G401.6 (cell line): ENCODE measurements at regions not wholly inside any gene's neighbourhood (a gene's known extent, or its start where the extent isn't known, plus 50 kb on each side); places are given as distances from the start of the nearest gene placed in this dataset.

ENCODE experiments used
- FAIRE-seq: peaks from 2 replicates; lab custom pipeline; 2012; peaks lifted over from hg19 to GRCh38; lab: Jason Lieb, UNC

DNA sequence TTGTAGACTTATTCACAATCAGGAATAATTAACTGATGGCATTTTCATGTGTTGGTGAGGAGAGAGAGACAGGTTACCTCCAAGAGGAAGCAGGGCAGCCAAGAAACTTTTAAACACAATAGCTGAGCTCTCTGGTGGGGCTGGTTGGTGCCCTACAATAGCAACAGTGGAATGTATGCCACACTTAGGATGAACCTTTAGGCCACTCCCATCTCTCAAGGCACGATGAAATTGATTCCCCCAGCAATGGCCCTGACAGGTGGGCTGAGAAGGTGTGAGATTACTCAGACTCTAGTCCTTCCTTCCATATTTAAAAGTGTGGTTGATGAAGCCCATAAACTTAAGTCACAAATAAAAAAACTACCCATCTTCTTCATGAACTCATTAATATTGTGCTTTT lies 219.4 kb upstream of the CYRIA start:
- no peak for FAIRE-seq

- FAIRE-seq, result no peak
These were observed 217.1 kb upstream of the CYRIA start for GRCh38 chr2:16882706-16883105.

DNA sequence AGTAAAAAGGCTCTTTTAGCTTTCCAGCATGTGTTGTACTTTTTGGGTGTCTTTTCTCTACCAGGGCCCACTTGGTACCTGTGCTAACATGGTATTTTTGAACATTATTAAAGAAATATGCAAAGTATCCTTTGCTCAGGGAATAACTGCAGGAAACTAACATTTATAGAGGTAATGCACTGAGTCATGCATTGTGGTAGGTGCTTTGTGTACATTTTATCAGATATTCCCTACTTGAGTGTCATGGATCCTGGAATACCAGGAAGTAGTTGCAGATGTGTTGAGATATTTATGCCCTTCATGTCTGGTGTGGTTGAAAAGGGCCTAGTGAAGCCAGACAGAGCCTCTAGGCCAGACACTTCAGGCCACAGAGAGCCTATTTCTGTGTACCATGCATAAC lies 215.5 kb upstream of the CYRIA start:
- no peak for FAIRE-seq

DNA sequence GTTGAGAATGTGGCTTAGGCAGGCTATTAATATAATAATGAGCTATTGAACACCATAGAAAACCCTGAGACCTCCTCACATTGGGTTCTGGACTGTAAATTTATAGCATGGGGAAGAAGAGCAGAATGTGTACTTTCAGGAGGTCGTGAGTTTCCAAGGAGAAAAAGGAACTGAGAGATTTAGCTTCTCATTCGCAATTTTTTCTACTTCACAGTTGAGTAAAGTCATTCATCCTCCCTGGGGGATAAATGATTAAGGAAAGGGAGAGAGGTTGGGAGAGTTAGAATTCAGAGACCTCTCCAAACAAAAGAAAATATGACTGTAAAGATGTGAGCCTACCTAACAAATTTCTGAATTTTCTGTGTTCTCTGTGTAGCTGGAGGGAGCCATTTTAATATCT lies 205.8 kb upstream of the CYRIA start:
- no peak for FAIRE-seq

DNA sequence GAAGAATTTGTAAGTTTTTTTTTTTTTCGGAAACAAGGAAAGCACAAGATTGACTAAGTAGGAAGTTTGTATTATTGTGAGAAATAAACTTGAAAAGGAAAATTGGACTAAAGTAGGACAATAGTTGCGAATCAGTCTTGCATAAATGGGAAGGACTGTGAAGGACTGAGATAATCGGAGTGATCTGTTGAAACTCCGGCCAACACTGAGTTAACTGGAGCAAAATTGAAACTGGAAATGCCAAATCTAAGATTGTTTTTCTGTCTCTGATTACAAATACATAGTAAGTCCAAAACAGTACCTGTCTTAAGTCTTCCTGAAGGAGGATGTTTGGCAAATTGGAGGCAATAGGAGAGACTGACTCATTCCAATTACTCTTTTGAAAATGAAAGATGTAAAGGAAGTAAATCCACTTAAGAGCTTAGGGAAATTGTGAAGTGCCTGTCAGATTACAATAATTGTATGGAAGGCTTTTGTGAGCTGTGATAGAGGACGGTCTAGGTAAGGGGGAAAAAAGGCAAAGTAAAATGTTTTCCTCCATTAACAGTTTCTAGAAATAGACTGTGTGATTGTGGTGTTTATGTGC lies 204.9 kb upstream of the CYRIA start:
- no peak for FAIRE-seq

- no peak for FAIRE-seq
These were observed 204.1 kb upstream of the CYRIA start for GRCh38 chr2:16869711-16870110.

DNA sequence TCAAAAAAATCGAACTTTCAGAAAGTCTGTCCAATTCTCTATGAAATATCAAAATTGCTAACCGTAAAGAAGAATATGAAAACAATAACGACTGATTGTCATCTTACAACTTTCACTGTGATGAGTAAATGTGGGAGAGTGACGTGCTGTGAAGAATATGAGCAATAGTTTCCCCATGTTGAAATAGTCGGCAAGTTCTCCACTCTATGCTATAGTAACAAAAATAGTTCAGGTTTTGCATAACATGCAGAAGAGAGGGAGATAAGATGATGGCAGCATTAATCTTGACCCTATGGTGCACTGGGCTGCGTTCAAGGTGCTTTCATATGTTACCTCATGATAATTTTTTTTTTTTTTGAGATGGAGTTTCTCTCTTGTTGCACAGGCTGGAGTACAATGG lies 196.8 kb upstream of the CYRIA start:
- FAIRE-seq, result no peak

DNA sequence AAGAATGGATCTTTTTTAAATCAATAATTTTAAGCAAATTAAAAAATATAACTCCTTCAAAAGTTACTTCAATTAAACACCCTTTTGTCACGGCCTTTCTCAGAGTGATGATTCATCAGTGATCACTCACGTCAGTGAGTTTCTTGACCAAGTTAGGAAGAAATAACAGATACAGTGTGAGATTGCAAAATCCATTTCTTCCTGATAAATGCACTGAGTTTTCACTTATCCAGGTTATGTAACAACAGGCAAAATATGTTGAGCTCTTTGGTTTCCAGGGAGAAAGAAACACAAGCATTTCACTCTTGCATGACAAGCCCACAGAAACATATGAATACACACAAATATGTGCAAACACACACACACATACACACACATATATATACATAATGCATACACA lies 195.9 kb upstream of the CYRIA start:
- no peak for FAIRE-seq

DNA sequence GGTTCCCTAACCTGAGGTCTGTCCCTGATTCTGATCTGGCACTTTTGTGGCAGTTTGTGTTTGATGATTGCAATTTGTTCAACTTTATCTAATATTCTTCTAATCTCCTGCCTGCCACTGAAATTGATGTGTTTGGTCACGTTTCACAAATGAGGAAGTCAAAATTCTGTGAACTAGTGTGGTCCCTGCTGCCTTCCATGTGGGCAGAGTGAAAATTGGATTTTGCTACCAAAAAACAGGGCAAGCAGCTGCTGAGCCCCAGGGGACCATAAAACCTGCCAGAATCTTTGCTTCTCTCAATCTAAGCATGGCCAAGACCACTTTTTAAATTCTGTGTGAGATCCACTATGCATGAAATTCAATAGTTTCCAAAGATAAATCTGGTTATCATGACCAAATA lies 195.5 kb upstream of the CYRIA start:
- no peak for FAIRE-seq

GRCh38 chr2:16860627-16861026 lies 195.0 kb upstream of the CYRIA start:
- no peak for FAIRE-seq

- no peak for FAIRE-seq
These were observed 189.5 kb upstream of the CYRIA start for GRCh38 chr2:16855183-16855582.

- no peak for FAIRE-seq
These were observed 187.5 kb upstream of the CYRIA start for GRCh38 chr2:16853088-16853487.

GRCh38 chr2:16852651-16853050 lies 187.0 kb upstream of the CYRIA start:
- FAIRE-seq, result no peak

DNA sequence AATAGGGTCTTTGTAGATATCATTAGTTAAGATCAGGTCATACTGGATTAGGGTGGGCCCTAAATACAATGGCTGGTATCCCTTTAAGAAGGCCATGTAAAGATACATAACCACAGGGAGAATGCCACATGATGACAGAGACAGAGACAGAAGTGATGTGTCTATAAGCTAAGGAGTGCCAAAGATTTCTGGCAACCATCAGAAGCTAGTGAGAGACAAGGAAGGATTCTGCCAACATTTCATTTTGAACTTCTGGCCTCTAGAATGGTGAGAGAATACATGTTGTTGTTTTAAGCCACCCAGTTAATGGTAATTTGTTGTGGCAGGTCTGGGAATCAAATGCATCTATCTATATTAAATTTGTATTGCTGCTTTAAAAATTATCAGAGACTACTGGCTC lies 185.5 kb upstream of the CYRIA start:
- FAIRE-seq, result no peak

DNA sequence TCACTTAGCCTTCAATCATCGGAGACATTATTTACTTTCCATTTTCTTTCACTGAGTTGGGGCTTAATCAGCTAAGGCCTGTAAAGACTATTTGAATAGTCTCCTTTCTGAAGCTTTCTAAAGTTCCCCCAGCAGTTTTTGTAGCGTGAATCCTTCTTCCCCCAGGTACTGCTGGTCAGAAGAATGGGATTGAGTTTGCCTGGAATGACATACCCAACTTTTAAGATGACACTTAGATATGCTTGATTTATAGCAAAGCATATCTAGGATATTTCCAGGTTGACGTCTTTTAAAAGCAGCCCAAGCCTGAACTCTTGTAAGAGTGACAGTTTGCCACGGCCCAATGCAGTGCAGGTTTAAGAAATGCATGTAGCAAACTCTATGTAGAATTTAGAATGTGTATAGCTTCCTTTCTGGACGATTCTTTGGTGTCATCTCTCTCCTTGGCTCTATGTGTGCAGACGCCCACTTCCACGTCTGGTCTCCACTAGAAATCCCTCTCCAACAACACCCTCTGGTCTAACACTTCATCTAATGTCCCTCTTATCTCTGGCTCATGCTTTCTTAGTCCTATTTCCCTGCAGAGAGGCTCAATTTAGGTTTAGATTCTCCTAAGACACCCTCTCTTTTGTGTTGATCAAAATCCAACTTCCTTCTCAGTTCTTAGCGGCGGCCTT lies 175.0 kb upstream of the CYRIA start:
- FAIRE-seq, result no peak

DNA sequence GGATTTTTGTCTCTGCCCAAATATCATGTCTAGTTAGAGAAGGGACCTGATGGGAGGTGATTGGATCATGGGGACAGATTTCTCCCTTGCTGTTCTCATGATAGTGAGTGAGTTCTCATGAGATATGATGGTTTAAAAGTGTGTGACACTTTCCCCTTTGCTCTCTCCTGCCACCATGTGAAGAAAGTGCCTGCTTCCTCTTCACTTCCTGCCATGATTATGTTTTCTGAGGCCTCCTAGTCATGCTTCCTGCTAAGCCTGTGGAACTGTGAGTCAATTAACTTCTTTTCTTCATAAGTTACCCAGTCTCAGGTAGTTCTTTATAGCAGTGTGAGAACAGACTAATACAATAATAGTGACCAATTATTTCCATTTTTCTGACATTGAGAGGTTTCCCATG lies 167.3 kb upstream of the CYRIA start:
- no peak for FAIRE-seq

DNA sequence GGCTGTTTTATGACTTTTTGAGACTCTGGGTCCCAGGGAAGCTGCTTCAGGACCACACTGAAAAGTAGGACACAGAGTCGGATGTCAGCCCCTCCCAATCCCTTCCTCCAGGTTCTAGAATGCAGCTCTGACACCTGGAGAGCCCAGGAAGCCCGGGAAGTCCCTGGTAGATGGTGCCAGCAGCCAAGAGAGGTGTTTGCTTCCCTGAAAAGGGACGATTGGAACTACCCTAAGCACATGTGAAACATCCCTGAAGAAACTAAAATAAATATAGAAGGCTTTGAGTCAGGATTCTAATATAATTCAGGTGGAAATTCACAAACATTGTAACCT lies 163.2 kb upstream of the CYRIA start:
- no peak for FAIRE-seq

GRCh38 chr2:16828044-16828827 lies 162.6 kb upstream of the CYRIA start:
- no peak for FAIRE-seq

DNA sequence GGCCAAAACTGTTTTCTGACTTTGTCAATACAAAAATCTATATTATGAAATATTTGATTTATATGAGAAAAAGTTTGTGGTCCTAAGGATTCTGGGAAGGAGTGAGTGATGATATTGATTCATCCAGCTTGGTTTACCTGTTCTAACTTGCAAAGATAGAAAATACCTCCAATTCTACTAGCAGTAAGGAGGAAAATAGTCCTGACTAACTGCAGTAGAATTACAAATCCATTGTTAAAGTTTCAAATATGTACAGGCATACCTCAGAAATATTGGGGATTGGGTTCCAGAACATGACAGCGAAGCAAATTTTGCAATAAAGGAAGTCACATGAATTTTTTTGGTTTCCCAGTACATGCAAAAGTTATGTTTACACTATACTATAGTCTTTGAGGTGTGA lies 158.8 kb upstream of the CYRIA start:
- no peak for FAIRE-seq

DNA sequence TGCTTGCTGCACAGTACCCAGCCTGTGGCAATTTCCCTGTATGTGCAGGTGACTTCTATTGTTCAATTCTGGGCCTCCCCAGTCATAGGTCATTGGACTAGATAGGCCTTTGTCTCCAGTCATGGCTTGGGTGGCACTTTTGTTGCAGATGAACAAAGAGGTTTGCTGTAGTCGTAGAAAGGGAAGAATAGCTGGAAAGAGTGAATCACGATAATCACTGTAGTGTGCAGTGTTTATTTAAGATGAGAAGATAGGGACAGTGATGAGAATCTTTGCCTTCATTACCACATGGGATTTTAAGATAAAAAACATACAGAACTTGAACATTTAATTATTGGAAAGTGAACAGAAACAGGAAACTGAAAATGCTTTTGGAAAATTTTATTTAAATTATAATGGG lies 156.1 kb upstream of the CYRIA start:
- FAIRE-seq, result no peak

GRCh38 chr2:16818203-16818556 lies 152.5 kb upstream of the CYRIA start:
- FAIRE-seq, result no peak

DNA sequence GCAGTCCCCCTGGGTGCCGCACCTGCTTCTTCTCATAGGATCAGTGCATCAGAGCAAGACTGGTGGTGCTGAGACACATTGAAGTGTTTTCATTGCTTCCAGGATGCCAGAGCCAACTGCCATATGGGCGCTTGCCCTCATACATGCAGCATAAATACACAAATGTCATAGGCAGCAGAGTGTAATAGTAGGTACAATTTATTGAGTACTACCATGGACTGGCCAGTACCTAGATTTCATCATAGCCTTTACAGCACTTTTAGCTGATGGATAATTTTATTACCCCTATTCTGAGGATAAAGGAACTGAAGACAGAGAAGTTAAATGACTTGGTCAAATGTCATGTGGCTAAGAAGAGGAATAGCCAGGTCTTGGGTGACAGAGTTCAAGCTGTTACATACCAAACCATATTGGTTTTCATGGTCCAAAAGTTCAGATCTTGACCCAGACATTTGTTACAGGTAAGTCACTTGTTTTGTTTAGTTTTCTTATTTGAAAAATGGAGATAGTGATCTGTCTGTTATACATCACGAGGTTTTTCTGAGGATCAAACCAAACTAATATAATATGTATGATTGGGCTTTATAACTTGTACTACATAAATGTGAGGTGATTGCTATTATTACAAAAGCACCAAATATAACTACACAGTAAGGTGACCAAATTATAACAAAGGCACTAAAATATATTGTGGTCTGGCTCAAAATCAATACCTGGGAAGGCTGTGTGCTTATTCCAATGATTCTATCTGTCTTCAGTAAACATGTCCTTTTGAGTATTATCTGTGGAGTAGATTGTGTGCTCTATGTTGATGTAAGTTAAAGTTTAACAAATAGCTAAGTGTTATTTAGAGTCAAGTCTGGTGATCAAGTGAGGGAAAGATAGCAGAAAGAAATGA lies 151.9 kb upstream of the CYRIA start:
- FAIRE-seq, result no peak

DNA sequence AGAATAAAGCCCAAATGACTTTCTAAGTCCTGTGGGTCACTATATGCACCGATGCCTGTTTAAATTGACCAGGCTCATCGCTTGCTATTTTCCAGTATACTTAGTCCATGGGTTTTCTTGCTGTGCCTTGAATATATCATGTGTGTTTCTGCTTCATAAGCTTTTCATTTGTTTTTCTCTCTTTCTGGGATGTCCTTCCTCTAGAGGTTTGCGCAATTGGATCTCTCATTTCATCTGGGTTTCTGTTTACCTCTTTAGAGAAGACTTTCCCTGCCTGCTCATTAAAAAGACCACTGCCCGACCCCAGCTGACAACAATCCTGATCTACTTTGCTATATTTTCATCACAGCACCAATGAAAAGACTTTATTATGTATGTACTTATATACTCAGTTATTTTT lies 150.9 kb upstream of the CYRIA start:
- FAIRE-seq, result no peak
